Brain microvascular endothelial cell (primary cell): ENCODE measurements at regions not wholly inside any gene's neighbourhood (a gene's known extent, or its start where the extent isn't known, plus 50 kb on each side); places are given as distances from the start of the nearest gene placed in this dataset.
"Not testable (repeated sequence)": the region's sequence is repeated elsewhere in the genome, so short reads cannot be mapped to it uniquely, and the experiment has no call there.

ENCODE experiments used
- DNase-seq: peaks from one replicate; pipeline ENCODE4 v3.0.0-alpha.2; 2020
- H3K27ac ChIP-seq: fragments of 250-450 bp; sonication (Bioruptor Pico); 2 replicates; pipeline ENCODE4 v1.5.1; 2020; ENCODE audit warnings: mild to moderate bottlenecking, moderate library complexity
- H3K27me3 ChIP-seq: fragments of 250-450 bp; sonication (Bioruptor Pico); replicated peaks from 2 replicates; pipeline ENCODE4 v1.5.1; 2020; ENCODE audit warnings: mild to moderate bottlenecking
- H3K36me3 ChIP-seq: fragments of 250-450 bp; sonication (Bioruptor Pico); replicated peaks from 2 replicates; pipeline ENCODE4 v1.5.1; 2020; ENCODE audit warnings: mild to moderate bottlenecking
- H3K4me3 ChIP-seq: 2 replicates; pipeline ENCODE4 v1.5.1; 2011; ENCODE audit warnings: low read depth, mild to moderate bottlenecking, control low read depth, low read length, moderate library complexity
- in situ Hi-C: cut with HindIII; loops from 2 replicates; pipeline ENCODE4 v1.10.0; 2017; ENCODE audit warnings: low sequenced_read_pairs, low pct_ligation_motif_present
- TF ChIP-seq, protein P1 (sequence below): IDR thresholded peaks from 2 replicates; pipeline ENCODE4 v1.5.1; 2011; ENCODE audit warnings: low read depth, mild to moderate bottlenecking, moderate library complexity, low read length, control low read depth, inconsistent platforms; ENCODE audit errors: missing control alignments

DNA sequence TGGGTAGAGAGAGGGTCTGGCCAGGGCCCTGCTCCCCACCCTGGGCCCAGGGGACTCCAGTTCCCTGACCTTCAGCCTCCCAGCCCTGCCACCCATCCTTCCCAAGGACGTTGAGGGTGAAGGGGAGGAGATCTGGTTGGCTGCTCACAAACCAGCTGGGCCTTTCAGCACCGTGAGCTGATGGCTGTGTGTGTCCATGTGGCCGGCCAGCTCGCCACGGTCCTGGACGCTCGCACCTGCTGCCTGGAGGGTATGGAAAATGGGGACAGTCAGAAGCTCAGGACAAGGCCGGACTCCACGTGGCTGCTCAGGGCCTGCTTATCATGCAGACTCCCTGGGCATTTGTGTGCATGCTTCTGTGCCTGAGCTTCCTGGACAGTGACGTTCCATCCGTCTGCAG, 110.3 kb downstream of the NPIPB11 start:
- H3K27me3 ChIP-seq, DNase-seq, H3K27ac ChIP-seq, in situ Hi-C loops, H3K4me3 ChIP-seq, H3K36me3 ChIP-seq: not testable (repeated sequence)

DNA sequence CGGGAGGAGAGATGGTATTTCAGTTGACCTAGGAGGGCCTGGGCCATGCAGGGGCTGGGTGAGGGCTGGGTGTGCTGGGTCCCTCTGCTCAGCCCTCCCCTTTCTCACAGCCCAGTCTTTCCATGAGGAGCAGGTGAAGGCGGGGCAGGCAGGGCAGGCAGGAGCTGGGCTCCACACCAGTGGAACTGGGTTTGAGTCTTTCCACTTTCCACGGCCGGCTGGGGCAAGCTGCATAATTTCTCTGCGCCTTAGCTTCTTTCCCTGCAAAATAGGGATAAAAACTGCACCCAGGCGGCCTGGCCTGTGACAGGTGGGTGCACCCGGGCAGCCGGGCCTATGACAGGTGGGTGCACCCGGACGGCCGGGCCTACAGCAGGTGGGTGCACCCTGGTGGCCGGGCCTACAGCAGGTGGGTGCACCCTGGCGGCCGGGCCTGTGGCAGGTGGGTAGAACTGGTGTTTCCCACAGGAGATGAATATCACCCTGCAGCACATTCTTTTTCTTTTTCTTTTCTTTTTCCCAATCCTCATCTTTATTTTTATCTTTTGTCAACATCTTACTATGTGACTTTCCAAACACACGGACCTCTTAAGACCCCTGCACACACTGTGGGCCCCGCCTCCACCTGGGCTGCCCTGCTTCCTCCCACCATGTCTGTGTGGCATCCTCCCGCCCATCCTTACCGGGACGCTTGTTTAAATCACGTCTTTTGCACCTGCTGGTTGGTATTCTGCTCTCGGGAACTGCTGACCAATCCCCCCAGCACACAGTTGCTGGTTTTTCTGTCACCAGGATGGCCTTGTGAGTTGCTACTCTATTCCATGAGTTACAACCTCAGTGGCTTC, 111.3 kb downstream of the NPIPB11 start:
- H3K27ac ChIP-seq, in situ Hi-C loops, DNase-seq, H3K36me3 ChIP-seq, H3K27me3 ChIP-seq, H3K4me3 ChIP-seq: not testable (repeated sequence)

DNA sequence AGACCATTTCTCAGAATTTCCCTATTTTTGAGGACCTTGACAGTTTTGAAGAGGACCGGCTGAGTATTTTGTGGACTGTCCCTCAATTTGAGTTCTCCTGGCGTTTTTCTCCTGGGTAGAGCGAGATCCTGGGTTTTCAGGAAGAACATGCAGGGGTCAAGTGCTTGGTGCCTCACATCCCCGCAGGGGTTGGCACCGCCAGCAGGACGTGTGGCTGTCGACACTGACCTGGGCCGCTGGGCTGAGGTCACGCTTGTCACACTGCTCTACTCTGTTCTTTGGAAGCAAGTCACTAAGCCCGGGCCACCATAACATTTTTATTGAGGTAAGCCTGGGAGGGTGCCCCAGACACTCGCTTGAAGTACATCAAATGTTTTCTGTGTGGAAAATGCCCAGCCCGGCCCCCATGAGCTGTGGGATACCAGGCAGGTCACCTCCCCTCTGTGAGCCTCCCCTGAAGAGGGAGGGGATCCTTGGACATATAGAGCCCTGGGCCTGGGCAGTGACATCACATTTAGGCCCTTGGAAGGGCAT, 112.0 kb downstream of the NPIPB11 start:
- DNase-seq, H3K4me3 ChIP-seq, in situ Hi-C loops, H3K27me3 ChIP-seq, H3K27ac ChIP-seq, H3K36me3 ChIP-seq: not testable (repeated sequence)

DNA sequence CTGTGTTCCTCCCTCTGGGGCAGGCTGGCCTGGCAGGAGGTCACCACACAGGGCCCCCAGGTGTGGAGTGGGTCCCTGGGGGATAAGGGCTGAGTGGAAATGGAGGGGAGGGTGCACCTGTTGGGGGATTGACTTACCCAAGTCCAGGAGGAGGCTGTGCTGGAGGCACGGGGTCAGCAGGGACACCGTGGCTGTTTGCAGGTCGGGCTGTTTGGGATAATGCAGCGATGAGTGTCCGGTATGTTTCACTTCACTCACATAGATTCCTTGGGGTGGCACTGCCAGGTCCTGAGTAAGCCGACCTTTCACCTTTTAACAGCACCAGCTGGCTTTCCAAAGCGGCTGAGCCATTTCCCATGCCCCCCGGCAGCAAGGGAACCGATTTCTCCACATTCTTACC, 113.0 kb downstream of the NPIPB11 start:
- in situ Hi-C loops, H3K27ac ChIP-seq: not testable (repeated sequence)

GRCh38 chr16:29292952-29293471, 113.5 kb downstream of the NPIPB11 start:
- H3K4me3 ChIP-seq, in situ Hi-C loops, DNase-seq, H3K36me3 ChIP-seq, H3K27ac ChIP-seq, H3K27me3 ChIP-seq: not testable (repeated sequence)

More for the DNA sequence above, 113.0 kb downstream of the NPIPB11 start:
- H3K27me3 ChIP-seq, DNase-seq, H3K36me3 ChIP-seq, H3K4me3 ChIP-seq: not testable (repeated sequence)

- H3K27ac ChIP-seq, H3K27me3 ChIP-seq, H3K36me3 ChIP-seq, H3K4me3 ChIP-seq, in situ Hi-C loops, DNase-seq: not testable (repeated sequence)
Observed at GRCh38 chr16:29291329-29292271, 114.9 kb downstream of the NPIPB11 start.

DNA sequence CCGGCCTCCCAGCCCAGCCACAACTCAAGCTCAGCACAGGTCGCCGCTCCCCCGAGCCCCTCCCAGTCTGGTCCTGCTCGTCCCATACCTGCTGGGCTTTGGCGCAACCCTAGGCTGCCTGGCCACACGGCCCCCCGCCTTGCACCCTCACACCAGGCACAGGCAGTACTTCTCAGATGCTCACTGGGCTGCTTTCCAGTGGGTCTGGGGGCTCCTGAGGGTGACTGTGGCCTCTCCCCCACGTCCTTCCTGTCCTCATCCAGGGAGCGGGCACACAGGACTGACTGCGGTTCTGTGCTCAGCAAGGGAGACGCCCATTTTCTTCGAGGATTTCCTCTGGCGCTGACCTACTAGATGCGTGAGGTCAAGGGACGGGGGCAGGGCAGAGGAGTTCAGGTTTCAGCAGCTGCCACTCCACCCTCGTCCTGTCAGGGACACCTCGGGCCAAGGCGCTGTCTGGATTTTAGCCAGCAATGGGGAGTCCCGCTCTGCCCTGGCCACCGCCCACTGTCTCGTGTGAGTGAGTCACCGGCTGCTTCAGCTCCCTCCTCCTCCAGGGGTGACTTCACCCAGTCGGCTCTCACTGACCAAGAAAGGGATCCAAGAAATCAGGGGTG, 115.8 kb downstream of the NPIPB11 start:
- H3K4me3 ChIP-seq: peak overlapping the region; percentile 27
- H3K27ac ChIP-seq: no peak overlapping the region

GRCh38 chr16:29289516-29290239, 116.8 kb downstream of the NPIPB11 start:
- DNase-seq, H3K36me3 ChIP-seq, H3K4me3 ChIP-seq, H3K27ac ChIP-seq, in situ Hi-C loops, H3K27me3 ChIP-seq: not testable (repeated sequence)

More for the DNA sequence above, 115.8 kb downstream of the NPIPB11 start:
- no peaks in the 10 kb centered on the region for H3K36me3 ChIP-seq
- in situ Hi-C loops: no loop called here
- DNase-seq: peak; percentile 90
- TF ChIP-seq, protein P1, sequence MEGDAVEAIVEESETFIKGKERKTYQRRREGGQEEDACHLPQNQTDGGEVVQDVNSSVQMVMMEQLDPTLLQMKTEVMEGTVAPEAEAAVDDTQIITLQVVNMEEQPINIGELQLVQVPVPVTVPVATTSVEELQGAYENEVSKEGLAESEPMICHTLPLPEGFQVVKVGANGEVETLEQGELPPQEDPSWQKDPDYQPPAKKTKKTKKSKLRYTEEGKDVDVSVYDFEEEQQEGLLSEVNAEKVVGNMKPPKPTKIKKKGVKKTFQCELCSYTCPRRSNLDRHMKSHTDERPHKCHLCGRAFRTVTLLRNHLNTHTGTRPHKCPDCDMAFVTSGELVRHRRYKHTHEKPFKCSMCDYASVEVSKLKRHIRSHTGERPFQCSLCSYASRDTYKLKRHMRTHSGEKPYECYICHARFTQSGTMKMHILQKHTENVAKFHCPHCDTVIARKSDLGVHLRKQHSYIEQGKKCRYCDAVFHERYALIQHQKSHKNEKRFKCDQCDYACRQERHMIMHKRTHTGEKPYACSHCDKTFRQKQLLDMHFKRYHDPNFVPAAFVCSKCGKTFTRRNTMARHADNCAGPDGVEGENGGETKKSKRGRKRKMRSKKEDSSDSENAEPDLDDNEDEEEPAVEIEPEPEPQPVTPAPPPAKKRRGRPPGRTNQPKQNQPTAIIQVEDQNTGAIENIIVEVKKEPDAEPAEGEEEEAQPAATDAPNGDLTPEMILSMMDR: no peak
- no peaks in the 10 kb centered on the region for H3K27me3 ChIP-seq

DNA sequence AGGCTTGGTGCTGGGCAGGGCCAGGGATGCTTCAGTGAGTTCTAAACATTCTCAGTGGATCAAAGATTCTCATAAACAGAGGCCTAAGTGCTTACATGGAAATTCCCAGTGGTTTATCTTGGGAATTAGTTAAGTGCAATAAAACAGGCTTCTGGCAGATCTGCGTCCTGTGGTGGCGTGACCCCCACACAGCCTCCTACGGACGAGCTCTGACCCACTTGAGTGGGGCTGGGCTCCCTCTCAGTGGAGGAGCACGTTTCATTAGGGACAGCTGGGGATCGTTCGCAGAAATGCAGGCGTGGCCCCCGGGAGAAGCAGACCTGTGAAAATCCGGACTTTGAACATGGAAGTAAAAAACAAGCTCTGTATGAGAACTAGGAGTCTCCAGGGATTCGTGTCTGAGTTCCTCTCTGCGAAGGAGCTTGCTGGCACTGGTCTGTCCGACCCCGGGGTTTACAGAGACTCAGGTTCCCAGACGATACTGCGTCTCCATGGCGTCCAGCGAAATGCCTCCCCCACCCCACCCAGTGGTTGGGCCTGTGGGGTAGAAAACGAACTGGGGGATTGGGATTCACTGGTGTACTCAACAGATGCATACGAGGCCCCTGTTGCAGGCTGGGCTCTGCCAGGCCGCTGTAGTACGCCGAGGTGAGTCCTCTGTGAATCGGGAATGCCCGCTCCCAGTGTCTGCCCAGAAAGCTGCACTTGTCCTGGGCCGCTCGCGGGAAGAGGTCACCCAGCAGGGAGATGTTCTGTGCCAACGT, 117.6 kb downstream of the NPIPB11 start:
- in situ Hi-C loops, H3K36me3 ChIP-seq, H3K27ac ChIP-seq, H3K27me3 ChIP-seq, H3K4me3 ChIP-seq, DNase-seq: not testable (repeated sequence)

GRCh38 chr16:29287871-29288535, 118.5 kb downstream of the NPIPB11 start:
- in situ Hi-C loops, H3K27ac ChIP-seq, H3K36me3 ChIP-seq, DNase-seq, H3K27me3 ChIP-seq, H3K4me3 ChIP-seq: not testable (repeated sequence)

GRCh38 chr16:29287246-29287645, 119.3 kb downstream of the NPIPB11 start:
- H3K4me3 ChIP-seq, DNase-seq, H3K27ac ChIP-seq, H3K27me3 ChIP-seq, in situ Hi-C loops, H3K36me3 ChIP-seq: not testable (repeated sequence)
